ENCODE measurements at regions not wholly inside any gene's neighbourhood (a gene's known extent, or its start where the extent isn't known, plus 50 kb on each side); places are given as distances from the start of the nearest gene placed in this dataset.

DNA sequence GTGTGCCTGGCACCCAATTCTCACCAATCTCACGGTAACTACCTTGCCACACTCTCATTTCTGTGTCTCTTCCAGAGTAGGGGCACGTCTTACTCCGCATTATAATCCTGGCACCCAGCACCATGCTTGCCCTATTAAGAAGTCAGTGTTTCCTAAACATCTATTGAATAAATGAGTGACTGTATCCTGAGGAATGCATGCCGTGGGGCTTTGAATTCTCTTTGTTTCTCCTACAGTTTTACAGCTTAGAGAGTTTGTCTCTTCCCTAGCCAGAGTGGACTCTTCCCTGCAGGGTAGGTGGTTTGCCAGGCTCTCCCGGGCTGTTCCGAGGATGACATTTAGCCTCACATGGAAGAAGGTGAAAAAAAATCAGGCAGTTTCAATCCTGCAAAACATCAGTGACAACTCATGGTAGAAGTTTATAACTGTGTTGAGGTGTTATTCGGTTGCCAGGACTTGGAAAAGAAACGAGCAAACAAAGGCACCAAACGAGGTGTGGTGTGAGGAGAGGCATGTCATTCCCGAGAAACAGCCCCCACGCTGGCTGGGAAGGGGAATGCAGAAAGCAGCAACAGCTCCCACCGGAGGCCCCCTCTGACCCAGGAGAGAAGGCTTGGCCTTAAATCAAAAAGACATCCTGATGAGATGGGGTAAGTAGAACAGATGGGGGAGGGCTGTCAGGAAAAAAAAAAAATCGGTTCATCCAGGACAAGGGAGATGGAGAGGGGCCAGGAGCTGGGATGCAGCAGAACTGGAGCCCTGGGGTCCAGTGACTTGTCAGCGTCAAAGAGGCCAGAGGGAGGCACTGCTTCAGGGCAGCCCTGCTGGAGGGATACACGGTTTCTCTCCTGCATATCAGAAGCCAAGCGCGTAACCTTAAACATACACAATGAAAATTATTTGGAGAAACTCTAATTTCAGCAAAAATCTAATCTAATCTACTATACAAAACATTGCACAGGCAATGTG is 168.4 kb upstream of the ARRDC4 start:
- no peak for TF ChIP-seq CTCF (IDR thresholded peaks at IDR 0.05)
- no peak for TF ChIP-seq POLR2A (IDR thresholded peaks at IDR 0.05)
- TF ChIP-seq POLR2AphosphoS5 (IDR thresholded peaks at IDR 0.05): no peak

Measured in breast epithelium (tissue), 3 donors.